ENCODE measurements at regions not wholly inside any gene's neighbourhood (a gene's known extent, or its start where the extent isn't known, plus 50 kb on each side); places are given as distances from the start of the nearest gene placed in this dataset.
"Not testable (repeated sequence)": the region's sequence is repeated elsewhere in the genome, so short reads cannot be mapped to it uniquely, and the experiment has no call there.

DNA sequence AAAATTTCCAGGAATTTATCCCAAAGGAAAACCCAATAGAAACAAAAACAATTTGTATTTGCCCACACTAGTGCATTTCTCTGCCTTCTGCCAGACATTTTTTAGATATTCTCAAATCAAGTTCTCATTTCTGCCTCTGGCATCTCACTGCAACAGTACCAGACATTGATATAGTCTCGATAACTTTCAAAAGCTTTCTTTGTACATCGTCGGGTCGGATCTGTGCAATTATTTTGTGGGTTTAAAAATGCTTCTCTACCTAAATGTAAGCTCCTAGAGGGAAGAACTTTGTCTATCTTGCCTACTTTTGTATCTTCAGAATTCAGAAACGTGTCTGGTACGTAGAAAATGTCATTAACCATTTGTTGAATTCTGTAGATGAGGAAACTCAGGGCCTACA lies 125.5 kb upstream of the LIFR start:
- no peak for DNase-seq (ENCODE audit: low spot score in 2 of 2)
- H3K4me1 Mint-ChIP-seq: no peaks in the 10 kb centered on the region
- no peaks in the 10 kb centered on the region for H3K9me3 Mint-ChIP-seq
- H3K4me3 Mint-ChIP-seq: no peak overlapping the region
- H3K36me3 Mint-ChIP-seq: no peaks in the 10 kb centered on the region
- ATAC-seq: no peak
- H3K27ac Mint-ChIP-seq: no peak overlapping the region

DNA sequence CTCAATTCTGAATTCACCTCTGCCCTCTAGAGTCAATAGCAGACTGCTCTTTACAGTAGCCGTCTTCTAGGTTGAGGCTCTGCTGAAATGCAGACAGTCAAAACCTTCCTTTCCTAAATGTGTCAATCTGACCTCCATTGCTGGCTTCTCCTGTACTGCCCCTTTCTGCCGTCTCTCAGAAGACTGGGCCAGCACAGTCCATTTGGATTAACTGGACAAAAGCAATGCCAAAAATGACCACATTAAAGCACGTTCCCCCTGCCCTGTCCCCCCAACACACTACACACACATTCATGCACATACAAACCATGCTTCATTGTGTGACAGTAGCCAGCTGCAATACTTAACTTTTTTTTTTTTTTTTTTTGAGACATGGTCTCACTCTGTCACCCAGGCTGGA lies 130.2 kb upstream of the LIFR start:
- H3K4me3 Mint-ChIP-seq: no peak overlapping the region
- H3K36me3 Mint-ChIP-seq: no peaks in the 10 kb centered on the region
- no peak for ATAC-seq
- no peaks in the 10 kb centered on the region for H3K4me1 Mint-ChIP-seq
- H3K9me3 Mint-ChIP-seq: peaks cover 7% of the 10 kb centered on the region
- H3K27ac Mint-ChIP-seq: no peak overlapping the region
- no peak for DNase-seq (ENCODE audit: low spot score in 2 of 2)

DNA sequence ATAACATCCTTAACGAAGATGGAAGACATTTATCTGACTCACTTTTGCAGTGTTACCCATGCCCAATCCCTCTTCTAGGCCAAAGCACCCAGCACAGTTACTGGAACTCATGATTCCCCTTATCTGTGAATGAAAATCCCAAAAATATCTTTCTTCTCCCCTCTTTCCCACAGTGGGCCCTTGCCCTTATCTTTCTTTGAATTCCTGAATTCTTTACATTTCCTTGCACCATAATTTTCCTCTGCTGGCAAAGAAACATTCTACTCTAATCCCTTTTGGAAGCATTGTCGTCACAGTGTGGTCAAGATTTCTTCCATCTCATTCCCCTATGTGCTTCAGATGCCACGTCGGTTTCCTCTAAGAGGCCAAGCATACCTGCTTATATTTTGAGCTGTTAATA lies 135.9 kb upstream of the LIFR start:
- Mint-ChIP-seq H3K9me3 (peaks cover 7% of the 10 kb centered on the region), H3K36me3 (no peaks in the 10 kb centered on the region), H3K4me1 (no peaks in the 10 kb centered on the region), H3K4me3 (no peak overlapping the region), H3K27ac (no peak overlapping the region)
- ATAC-seq (no peak), DNase-seq (ENCODE audit: low spot score in 2 of 2) (no peak)

DNA sequence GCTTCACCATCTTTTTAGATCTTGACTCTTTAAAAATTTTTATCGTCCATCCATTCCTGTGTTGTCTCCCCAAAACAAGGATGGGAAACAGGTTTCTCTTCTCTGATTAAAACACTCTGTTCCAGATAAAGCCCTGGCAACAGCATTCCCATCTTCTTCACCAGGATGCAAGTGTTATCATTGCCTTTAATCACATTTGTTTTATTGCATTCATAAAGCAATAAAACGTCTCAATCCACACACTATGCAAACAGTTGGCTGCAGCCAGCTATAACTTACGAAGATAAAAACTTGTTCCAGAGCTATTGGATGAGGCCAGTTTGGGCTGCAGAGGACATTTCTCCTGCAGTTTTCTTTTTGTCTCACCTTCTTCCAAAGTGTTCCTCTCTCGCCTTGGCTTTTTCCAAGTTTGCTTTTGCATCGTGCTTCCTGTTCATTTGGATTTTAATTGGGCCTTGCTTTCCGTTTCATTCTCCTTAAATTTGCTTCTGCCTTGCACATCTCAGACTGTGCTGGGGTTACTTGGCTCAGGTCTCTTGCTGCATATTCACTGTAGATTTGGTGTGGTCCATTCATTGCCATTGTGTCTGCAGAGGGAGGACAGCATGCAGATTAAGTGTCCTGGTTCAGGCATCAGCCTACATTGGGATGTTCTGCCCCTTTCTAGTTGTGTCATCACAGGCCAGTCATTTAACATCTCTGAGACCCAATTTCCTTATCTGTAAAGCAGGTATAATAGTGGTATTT lies 136.5 kb upstream of the LIFR start:
- H3K4me3 Mint-ChIP-seq: no peak overlapping the region
- ATAC-seq (no peak), DNase-seq (ENCODE audit: low spot score in 2 of 2) (no peak)
- peaks cover 7% of the 10 kb centered on the region for H3K9me3 Mint-ChIP-seq
- no peaks in the 10 kb centered on the region for H3K36me3 Mint-ChIP-seq
- H3K27ac Mint-ChIP-seq: no peak overlapping the region
- H3K4me1 Mint-ChIP-seq: no peaks in the 10 kb centered on the region

DNA sequence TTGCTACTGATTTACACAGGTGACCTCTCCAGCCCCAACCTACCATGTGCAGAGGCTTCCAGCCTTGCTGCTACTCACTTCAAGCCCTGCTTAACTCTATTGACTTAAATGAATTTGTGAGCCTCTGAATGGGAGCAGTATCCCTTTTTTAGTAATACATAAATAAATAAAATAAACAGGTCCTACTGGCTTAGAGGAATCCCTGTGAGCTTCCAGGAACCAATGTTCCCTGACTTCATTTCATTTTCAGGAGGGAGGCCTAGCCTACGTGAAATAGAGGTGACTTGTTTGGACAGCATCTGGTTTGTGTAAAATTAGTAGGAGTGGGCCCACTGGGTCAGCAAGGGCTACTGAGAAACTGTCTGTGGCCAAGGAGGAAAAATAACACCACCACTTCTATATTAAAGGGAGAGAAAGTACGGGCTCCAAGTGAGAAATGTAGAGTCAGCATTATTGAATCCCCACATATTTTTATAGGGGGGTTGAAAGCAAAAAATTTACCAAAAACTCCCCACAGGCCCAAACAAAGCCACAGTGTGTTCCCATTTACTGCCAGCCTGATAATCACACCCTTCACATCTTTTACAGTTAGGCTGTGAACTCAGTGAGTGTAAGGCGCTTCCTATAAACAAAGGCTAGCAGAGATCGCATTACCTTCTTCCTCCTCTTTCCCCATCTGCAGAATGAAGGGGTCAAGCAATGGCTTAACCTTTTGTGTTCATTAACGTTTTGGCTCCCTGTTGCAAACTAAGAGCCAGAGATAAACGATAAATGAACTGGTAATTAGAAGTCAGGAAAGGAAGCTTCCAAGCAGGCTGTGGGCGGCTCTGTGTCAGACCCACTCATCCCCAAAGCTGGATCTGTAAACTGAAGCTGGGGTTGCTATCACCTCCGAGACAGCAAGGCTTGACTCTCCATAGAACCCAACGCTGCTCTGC lies 138.8 kb upstream of the LIFR start:
- Mint-ChIP-seq H3K36me3 (no peaks in the 10 kb centered on the region), H3K27ac (no peak overlapping the region), H3K4me1 (no peaks in the 10 kb centered on the region), H3K9me3 (peaks cover under 1% of the 10 kb centered on the region), H3K4me3 (no peak overlapping the region)
- DNase-seq (ENCODE audit: low spot score in 2 of 2) (no peak), ATAC-seq (no peak)

DNA sequence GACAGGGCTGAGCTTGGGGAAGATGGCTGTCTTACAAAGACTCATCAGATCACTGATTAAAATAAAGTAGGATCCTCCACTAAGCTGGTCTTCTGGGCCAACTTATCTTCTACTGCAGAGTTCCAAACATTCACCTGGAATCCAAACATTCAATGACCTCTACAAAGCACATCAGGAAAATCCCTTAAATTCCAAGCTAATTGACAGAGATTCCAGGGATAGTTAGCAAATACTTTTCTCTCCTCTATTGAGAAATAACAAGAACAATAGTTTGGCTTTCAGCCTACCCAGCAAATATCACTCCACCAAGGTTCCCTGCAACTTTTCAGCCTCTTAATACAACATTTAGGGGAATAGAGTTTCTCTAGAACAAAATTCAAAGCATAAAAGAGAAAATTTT lies 140.6 kb upstream of the LIFR start:
- no peaks in the 10 kb centered on the region for H3K9me3 Mint-ChIP-seq
- ATAC-seq (no peak), DNase-seq (ENCODE audit: low spot score in 2 of 2) (no peak)
- no peak overlapping the region for H3K27ac Mint-ChIP-seq
- H3K36me3 Mint-ChIP-seq: no peaks in the 10 kb centered on the region
- H3K4me1 Mint-ChIP-seq: no peaks in the 10 kb centered on the region
- no peak overlapping the region for H3K4me3 Mint-ChIP-seq

DNA sequence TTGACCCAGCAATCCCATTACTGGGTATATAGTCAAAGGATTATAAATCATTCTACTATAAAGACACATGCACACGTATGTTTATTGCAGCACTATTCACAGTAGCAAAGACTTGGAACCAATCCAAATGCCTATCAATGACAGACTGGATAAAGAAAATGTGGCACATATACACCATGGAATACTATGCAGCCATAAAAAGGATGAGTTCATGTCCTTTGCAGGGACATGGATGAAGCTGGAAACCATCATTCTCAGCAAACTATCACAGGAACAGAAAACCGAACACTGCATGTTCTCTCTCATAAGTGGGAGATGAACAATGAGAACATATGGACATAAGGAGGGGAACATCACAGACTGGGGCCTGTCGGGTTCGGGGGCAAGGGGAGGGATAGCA lies 140.3 kb upstream of the OSMR start:
- not testable (repeated sequence) for ATAC-seq, H3K36me3 Mint-ChIP-seq

DNA sequence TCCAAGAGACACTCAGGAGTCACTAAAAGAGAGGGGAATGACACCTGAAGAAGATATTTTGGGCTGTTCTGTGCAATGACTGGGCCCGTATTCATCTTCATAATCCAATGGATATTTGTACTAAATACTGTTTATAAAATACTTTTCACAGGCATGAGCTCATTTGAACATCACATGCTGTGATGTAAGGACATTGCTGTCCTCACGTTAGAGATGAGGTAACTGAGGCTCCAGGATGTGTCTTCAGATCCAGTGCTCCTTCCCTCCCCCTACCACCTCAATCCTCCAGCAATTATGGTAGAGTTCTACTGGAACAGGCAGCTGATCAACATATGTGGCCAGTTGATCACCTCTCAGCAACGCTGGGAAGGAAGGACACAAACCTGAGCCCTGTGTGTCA lies 139.4 kb upstream of the OSMR start:
- H3K4me1 Mint-ChIP-seq: no peaks in the 10 kb centered on the region
- no peak overlapping the region for H3K4me3 Mint-ChIP-seq
- ATAC-seq (no peak), DNase-seq (ENCODE audit: low spot score in 2 of 2) (no peak)
- peaks cover 3% of the 10 kb centered on the region for H3K9me3 Mint-ChIP-seq
- H3K36me3 Mint-ChIP-seq: no peaks in the 10 kb centered on the region
- no peak overlapping the region for H3K27ac Mint-ChIP-seq

More for the DNA sequence above, 140.3 kb upstream of the OSMR start:
- not testable (repeated sequence) for H3K4me1 Mint-ChIP-seq; H3K27ac Mint-ChIP-seq; DNase-seq (ENCODE audit: low spot score in 2 of 2); H3K4me3 Mint-ChIP-seq; H3K9me3 Mint-ChIP-seq

DNA sequence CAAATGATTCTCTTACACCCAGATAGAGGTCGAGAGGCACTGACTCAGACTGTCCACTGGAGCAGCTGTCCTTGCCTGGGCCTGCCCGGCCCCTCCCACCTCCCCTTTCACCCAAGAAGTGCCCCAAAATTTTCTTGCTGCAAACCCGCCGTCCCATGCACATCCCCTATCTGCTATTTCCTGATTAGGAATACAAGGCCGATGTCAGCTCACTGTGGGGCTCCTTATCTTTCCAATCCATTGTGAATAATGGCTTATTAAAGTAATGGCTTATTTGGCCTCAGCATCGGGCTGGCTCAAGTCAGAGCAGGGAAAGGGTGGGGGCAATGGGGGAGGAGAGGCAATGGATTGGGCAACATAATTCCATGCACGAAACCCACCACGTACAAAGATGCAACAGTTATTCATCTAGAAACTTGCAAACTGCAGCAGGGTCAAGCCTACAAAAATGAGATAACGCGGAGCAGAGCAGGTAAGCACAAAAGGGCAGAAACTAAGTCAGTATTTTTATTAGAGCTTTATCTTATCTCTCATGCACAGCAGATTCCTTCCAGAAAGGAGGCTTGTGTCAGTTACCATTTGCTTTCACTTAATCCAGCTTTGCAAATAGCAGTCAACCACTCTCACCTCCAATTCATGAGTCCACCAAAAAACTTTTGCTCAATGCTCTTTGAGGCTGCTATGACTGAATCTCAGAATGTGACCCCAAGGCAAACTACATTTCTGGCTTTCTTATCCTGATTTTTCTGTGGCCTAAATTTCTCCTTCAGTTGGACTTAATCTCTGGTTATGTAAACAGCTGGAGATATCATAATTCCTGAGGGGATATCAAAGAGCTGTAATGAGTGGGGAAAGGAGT lies 138.2 kb upstream of the OSMR start:
- DNase-seq (ENCODE audit: low spot score in 2 of 2) (no peak), ATAC-seq (peak; percentile 11)
- no peak overlapping the region for H3K4me3 Mint-ChIP-seq
- H3K36me3 Mint-ChIP-seq: no peaks in the 10 kb centered on the region
- peaks cover 3% of the 10 kb centered on the region for H3K9me3 Mint-ChIP-seq
- H3K27ac Mint-ChIP-seq: no peak overlapping the region
- H3K4me1 Mint-ChIP-seq: no peaks in the 10 kb centered on the region

DNA sequence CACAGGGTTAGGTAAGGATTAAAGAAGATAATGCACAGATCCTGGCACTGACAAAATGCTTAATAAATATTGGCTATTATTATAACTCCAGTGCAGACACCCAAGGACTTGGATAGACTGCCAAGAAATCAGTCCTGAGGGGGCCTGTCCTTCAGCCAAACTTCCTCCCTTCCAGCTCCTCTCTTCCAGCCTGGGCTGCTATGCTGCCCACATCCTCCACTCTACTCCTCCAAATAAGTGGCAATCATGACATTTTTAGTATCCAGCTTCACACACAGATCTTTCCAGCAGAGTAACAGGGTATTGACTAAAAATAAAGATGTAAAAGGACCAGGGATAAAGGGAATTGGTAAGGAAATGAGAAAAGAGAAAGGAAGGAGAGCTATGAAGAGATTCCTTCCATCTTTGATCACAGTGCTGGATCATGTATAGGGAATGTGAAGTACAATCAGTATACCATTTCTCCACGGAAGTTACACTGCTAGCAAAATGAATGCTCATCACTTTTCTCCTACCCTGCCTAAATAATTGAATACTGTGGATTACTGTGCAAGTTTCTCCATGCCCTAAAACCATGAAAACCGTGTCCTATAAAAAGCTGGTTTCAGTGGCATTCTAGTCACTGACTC lies 136.0 kb upstream of the OSMR start:
- no peak overlapping the region for H3K27ac Mint-ChIP-seq
- no peak overlapping the region for H3K4me3 Mint-ChIP-seq
- DNase-seq (ENCODE audit: low spot score in 2 of 2) (no peak), ATAC-seq (no peak)
- no peaks in the 10 kb centered on the region for H3K36me3 Mint-ChIP-seq
- no peaks in the 10 kb centered on the region for H3K4me1 Mint-ChIP-seq
- H3K9me3 Mint-ChIP-seq: no peaks in the 10 kb centered on the region

DNA sequence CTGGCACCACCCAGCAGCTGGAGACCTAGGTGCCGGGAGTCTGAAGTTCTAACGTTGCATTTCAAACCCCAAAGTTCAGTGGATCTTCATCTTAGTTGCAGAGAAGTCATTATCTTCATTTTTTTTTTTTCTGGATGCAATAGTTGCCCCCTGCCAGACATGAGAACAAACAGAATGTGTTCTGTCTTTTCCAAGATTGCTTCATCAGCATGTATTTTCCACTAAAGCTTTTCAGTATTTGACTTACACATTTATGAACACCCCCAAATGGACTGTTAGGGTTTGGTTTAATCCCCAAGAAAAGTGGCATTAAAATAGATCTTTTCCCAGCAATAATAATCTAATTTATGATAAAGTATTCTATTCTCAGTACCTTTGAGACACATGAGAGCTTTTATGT lies 135.2 kb upstream of the OSMR start:
- ATAC-seq (no peak), DNase-seq (ENCODE audit: low spot score in 2 of 2) (no peak)
- Mint-ChIP-seq H3K27ac (no peak overlapping the region), H3K9me3 (no peaks in the 10 kb centered on the region), H3K4me3 (no peak overlapping the region), H3K36me3 (no peaks in the 10 kb centered on the region), H3K4me1 (no peaks in the 10 kb centered on the region)

DNA sequence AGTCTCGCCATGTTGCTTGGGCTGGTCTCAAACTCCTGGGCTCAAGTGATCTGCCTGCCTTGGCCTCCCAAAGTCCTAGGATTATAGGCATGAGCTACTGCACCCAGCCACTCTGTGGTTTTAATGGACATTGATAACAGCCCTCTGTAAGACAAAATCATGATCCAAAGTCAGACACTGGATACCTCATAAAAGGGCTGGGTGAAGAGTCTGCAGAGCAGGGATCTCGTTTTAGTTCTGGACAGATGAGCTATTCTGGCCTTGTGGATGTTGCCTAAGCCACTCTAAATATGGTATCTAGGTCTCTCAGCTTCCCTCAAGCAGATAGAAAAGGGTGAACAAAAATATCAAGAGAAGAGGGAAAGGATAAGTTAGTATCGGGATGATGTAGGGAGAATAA lies 133.4 kb upstream of the OSMR start:
- Mint-ChIP-seq H3K4me3 (no peak overlapping the region), H3K36me3 (no peaks in the 10 kb centered on the region), H3K27ac (no peak overlapping the region), H3K4me1 (no peaks in the 10 kb centered on the region), H3K9me3 (no peaks in the 10 kb centered on the region)
- DNase-seq (ENCODE audit: low spot score in 2 of 2) (no peak), ATAC-seq (no peak)

DNA sequence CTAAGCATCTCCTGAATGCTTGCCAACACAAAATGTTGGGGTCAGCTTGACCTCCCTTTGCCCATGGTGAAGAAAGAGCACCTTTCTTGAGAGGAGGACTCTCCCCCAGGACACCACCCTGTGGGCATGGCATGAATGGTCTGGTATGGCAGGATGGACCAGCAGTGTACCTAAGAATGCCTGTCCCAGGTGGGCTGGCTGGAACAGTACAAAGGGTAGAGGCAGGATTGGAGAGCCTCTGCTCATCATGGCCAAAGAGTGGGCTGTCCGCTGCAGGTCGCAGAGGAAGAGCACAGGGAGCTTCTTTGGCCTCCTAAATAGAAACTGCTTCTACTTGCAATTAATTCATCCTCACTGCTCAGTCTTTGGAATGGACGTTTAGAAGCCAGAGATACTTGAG lies 131.6 kb upstream of the OSMR start:
- no peak for DNase-seq (ENCODE audit: low spot score in 2 of 2)
- Mint-ChIP-seq H3K9me3 (no peaks in the 10 kb centered on the region), H3K36me3 (no peaks in the 10 kb centered on the region), H3K4me1 (no peaks in the 10 kb centered on the region), H3K4me3 (no peak overlapping the region), H3K27ac (no peak overlapping the region)
- no peak for ATAC-seq

DNA sequence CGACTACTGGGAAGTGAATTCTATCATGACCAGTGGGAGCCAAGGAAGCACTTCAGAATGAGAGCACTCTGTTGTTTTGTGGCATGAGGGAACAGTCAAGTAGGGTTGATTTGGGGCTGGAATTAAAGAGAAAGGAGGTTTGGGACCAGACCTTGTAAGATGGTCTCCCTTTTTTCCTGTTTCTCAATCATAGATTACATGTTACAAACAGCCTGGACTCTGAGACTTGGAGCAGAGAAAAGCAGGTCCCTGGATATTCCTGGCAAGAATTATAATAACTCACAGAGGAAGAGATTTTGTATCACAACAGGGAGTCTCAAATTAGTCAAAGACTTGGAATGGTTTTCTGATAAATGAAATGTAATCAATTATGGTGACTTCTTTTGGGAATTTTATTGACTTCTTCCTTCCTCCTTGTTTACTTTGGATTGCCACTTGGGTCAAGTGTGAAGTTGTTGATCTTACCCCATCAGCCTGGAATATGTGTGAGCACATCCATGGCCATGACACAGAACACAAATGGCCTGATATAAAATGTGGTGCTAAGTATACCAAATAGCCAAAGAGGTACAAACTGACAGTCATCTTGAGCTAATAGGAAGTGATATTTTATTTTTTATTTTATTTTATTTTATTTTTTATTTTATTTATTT lies 131.0 kb upstream of the OSMR start:
- H3K4me3 Mint-ChIP-seq: no peak overlapping the region
- ATAC-seq (no peak), DNase-seq (ENCODE audit: low spot score in 2 of 2) (no peak)
- no peak overlapping the region for H3K27ac Mint-ChIP-seq
- no peaks in the 10 kb centered on the region for H3K36me3 Mint-ChIP-seq
- H3K9me3 Mint-ChIP-seq: no peaks in the 10 kb centered on the region
- no peaks in the 10 kb centered on the region for H3K4me1 Mint-ChIP-seq

DNA sequence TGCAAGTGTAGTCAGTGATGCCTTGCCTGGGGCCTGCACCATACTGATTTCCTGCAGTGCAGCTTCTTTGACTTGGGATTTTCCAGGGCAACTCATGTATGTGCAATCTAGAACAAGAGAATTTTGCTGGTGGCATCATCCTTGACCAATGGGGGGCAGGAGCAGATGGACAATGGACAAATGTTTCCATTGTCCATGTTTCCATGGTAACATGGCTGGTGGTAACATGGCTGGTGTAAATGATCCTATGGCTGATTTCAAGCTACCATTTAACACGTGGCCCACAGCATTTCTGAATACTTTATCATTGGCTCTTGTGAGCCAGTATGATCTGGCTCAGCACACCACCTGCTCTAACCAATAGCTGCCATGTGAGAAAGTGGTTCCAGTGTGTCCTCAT lies 130.1 kb upstream of the OSMR start:
- Mint-ChIP-seq H3K27ac (no peak overlapping the region), H3K4me1 (no peaks in the 10 kb centered on the region), H3K36me3 (no peaks in the 10 kb centered on the region), H3K9me3 (no peaks in the 10 kb centered on the region), H3K4me3 (no peak overlapping the region)
- ATAC-seq: no peak
- DNase-seq (ENCODE audit: low spot score in 2 of 2): no peak
